Left cardiac atrium (tissue), 4 donors: ENCODE measurements at regions not wholly inside any gene's neighbourhood (a gene's known extent, or its start where the extent isn't known, plus 50 kb on each side); places are given as distances from the start of the nearest gene placed in this dataset.
"Not testable (repeated sequence)": the region's sequence is repeated elsewhere in the genome, so short reads cannot be mapped to it uniquely, and the experiment has no call there.

Experiments used
- ATAC-seq, 2 donors: fragments of 200-7000 bp; cut with Tn5 transposase; one replicate each; pipeline ENCODE4 v1.9.1; 2020; ENCODE audit warnings: mild to moderate bottlenecking in 2 of 2, moderate library complexity in 2 of 2
- DNase-seq: peaks from one replicate; pipeline ENCODE4 v3.0.0-alpha.2; 2020
- intact Hi-C, 2 donors: fragments of 100-400 bp; cut with DNase I; formaldehyde crosslinking; loops; one replicate each; pipeline versions ENCODE4 v1.14.1 to v1.15.1; 2022 to 2023
- donor health status: DM: no; HTN: yes; CAD: no.
- donor health status: DM: no; HTN: yes; CAD: no; lungs with severe emphysema.
- donor health status: DM: yes; HTN: yes; CAD: no.
- donor health status: Dilated cardiomyopathy.

DNA sequence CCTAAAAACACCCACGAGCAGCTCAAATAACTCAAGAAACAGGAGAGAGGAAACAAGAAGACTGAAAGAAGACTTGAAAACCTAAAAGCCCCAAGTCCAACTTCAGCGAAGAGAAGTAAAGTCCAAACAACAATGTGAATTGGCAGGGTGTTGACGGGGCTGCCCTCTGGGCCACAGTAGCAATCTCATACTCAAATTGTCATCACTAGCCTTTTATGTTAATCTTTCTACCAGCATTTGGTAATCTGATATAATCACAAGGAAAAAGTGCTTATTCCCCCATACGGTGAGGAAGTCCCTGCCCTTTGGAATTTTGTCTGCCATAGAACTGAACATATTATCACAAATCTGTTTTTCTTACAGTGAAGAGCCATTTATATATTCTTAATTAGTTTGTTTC, 51.5 kb upstream of the IFNE start:
- intact Hi-C loops, result no loop called here
- ATAC-seq (no peak), DNase-seq (no peak)

DNA sequence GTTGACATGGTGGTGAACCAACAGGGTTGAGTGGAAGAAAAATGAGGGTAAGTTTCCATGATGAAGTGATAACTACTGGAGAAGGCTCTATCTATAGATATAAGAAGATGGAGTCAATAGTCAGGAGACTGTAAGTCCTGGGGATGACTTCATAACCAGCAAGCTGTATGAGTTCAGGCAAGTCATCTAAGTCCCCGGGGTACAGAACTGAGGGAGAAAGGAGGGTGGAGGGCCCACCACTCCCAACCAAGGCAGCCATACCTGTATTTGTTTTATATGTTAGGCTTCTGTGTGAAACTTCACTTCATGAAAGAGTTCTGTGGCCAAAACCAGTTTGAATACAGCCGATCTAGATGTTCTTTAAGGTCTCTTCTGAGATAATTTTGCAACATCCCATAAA, 53.3 kb upstream of the IFNE start:
- intact Hi-C loops, result no loop called here
- DNase-seq (no peak), ATAC-seq (no peak)

DNA sequence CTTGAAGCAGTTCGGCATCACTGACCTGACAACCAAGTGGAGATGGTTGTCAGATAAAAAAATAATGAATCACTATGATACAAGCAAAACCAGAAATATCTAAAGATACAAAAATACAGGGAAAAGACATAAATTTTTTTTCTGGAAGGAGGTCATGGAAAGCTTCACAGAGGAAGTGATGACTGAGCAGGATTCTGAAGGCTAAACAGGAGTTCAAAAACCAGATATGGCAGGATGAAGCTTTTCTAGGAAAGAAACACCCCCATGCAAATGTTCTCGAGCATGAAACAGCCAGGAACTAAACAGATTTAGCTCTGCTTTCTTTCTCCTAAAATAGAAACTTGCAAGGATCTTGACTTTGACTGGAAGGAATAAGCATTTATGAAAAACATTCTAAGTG, 60.7 kb upstream of the IFNE start:
- no peak for DNase-seq
- intact Hi-C loops, result no loop called here
- no peak for ATAC-seq

DNA sequence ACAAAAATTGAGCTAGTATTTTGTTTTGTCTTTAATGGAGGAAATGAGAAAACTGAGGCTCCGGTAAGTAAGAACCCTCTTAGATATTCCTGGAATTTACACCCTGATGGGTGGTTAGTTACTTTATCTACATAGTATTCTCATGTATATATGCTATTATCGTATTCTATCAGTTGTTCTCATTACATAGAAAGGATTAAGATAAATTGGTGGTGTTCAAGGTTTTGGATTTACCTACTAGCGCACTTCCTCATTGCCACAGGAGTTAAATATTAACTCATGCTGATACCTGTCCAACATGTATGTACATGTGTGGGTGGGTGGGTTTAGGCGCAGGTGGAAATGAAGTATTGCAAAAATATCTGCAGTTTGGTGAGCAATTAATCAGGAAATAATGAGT, 61.1 kb upstream of the IFNE start:
- DNase-seq (no peak), ATAC-seq (no peak)
- intact Hi-C loops, result no loop called here

DNA sequence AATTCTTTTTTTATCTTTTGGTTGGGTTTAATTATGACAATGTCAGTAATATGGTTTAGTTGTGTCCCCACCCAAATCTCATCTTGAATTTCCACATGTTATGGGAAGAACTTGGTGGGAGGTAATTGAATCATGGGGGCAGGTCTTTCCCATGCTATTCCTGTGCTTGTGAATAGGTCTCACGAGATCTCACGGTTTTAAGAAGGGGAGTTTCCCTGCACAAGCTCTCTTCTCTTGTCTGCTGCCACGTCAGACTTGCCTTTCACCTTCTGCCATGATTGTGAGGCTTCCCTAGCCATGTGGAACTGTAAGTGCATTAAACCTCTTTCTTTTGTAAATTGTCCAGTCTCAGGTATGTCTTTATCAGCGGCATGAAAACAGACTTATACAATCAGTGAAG, 61.7 kb upstream of the IFNE start:
- intact Hi-C loops, result not testable (repeated sequence)

DNA sequence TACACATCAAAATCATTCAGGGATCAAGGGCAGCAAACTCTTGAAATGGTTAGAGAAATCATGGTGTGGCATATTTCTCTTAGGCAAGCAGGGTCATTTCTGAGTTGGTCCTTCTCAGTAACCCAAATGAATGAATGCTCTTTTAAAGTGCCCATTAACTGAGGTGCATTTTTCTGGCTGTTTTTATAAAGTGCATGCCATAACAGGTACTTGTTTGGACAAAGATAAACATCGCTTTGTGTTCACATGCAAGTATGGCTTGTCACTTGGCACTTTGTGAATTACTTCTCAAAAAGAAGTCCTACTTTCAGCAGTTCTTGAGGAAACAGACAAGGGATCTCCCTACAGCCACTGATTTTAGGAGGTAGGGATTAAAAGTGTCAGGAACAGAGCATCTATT, 64.8 kb upstream of the IFNE start:
- ATAC-seq (no peak), DNase-seq (no peak)
- intact Hi-C loops, result no loop called here

More for the DNA sequence above, 61.7 kb upstream of the IFNE start:
- ATAC-seq, DNase-seq: not testable (repeated sequence)

DNA sequence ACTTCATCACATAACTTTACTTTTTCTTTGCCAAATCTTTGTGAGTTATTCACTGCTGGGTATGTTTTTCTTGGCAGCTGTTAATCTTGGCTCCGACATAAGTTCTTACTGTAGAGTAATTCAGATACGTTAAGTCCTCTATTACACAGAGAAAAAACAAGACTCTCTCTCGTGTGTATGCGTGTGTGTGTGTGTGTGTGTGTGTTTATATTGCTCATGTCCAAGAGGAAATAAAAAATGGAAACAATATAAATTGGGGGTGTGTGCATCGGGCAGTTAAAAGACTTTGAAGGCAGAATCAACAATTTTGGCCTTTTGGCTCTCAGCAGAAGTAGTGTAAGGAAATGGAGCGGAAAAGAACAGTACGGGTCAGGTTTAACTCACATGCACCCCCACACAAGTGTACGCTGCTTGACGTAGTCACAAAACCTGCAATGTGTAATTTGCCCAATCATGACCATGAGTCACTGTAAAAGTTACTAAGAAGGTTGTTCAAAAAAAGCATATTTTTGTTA, 67.2 kb upstream of the IFNE start:
- DNase-seq, result peak; percentile 27
- intact Hi-C loops, result no loop called here
- peak; percentile 50 to 95 for ATAC-seq

DNA sequence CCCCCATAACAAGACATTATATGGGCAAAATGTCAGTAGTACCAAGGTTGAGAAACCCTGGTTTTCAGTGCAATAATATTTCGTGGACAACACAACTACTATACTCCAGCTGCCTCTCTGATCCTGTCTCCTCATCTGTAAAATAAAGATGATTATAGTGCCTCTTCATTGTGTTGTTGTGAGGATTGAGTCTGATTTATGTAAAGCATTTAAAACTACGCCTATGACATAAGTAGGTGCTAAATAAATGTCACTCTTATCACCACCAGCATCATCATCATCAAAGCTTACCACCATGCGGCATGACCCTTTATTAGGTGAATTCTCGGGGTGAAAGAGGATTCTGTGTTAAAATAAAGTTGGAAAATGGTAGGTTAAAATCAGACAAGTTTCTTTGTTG, 67.8 kb upstream of the IFNE start:
- DNase-seq, result no peak
- no peak for ATAC-seq
- intact Hi-C loops, result no loop called here

DNA sequence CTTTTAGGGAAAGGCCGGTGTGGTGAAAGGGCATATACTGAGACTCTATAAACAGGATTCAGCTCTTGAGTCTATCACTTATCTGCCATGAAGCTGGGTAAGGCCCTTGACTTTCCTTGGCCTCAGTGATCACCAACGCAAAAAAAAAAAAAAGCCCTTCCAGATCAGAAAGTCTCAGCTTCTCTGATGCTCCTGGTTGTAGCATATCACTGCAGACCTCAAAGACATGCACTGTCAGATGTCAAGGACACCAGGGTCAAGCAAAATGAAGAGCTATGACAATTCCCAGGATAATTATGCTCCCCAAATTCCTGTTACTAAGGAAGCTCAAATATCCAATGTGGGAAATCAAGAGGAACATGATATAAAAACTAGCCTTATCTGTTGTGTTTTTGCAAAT, 68.3 kb upstream of the IFNE start:
- no peak for ATAC-seq
- DNase-seq, result no peak
- intact Hi-C loops, result no loop called here

DNA sequence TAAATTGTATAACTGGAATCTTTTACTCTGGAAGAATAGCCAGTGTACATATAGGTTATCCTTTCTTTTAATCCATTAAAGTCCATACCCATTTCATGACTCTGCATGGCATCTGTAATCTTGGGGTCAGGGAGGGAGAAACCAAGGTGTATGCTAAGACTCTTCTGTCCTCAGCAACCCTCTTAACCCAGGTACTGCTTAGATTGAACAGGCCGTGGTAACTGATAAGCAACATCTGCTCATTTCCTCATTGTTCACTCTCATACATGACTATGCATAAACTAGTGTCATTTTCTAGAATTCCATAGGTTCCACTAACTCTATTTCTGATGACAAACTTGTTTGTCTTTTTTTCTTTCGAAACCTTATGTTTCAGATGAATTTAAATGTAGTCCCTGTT, 69.3 kb upstream of the IFNE start:
- intact Hi-C loops, result no loop called here
- DNase-seq (no peak), ATAC-seq (no peak)

DNA sequence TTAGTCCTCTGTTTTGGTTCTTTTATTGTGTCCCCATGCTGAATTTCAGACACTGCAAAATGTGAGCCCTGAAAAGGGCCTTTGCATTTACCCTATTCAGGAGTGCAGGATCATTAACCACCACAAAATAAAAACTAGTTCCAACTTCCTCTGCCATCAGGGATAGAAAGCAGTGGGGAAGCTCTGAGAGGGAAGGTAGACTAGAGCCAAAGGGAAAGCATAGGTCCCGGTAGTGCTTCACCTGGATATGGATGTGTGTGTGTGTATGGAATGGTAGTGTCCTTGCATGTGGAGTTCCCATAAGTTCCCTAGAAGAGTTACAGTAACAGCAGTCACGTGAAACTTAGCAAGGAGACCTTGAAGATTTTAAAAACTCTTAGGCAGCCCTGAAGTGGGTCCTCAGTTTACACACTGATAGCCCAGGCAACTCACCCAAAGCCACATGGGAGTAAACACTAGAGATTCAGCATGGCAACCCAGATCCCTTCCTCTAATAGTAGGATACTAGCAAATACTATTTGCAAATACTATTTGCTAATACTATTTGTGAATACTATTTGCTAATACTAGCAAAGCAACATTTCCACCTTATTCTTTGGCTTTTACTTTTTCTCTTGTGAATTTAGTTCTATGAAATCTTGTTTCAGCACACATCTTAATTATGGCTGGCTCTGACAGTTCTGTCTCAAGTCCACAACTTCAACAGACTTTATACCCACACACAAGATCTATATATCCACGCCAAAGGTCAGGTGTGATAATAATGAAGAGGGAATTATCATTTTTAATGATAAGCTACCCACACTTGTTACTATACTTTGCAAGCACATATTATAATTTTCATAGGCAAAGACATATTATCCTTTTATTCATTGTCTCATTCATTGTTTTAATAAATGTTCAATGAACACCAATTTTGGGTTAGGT, 70.4 kb upstream of the IFNE start:
- DNase-seq (no peak), ATAC-seq (no peak)
- intact Hi-C loops, result no loop called here

DNA sequence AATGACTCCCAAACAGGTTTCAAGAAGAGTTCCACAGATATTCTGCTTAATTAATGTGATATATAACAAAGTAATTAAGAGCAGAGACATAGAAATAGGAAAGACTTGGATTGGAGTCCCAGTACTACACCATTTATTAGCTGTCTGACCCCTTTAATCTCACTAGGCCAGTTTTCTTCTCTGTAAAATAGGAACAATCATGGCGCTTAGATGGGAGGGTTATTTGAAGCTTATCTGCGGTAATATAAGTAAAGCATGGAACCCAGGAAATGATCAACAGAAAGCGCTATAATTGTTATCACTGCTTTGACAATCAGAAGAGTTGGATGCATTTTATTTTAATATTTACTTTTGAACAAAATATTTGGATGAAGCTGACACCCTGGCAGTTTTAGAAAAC, 71.3 kb upstream of the IFNE start:
- ATAC-seq (no peak), DNase-seq (no peak)
- intact Hi-C loops, result no loop called here

DNA sequence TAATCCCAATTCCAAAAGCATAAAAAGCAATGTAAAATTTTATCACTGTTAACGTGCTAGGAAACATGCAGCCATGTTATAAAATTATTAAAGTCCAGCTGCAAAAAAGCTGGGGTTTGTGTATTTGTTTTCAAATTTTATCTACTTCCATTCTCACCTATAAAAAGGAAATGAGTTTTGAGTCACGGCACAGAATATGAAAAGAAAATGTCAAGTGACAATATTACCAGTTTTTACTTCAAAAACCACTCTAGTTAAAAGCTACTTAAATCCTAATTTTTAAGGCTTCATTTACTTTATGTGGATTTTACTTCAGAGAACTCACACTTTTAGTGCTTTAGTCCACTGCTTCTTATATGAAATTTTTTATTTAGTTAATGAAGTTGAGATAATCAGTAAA, 72.7 kb upstream of the IFNE start:
- ATAC-seq, result no peak
- intact Hi-C loops, result no loop called here
- no peak for DNase-seq

DNA sequence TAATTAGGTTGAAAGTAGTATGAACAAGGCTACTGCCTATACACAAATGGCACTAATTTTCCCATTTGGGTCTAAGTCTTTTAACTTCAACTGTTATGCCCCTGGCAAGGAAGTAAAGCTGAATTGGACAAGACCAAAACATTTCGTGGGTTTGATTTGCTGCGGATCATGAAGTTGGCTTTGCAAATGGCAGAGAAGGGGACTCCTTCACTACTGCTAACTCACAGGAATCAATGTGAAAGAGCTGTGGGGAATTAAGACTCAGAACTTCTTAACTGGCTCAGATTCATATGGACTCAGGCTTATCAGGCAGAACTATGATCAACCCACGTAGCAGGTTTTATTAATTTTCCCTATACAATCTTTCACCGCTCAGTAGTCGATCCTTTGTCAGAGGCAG, 73.8 kb upstream of the IFNE start:
- DNase-seq, result no peak
- intact Hi-C loops, result no loop called here
- no peak for ATAC-seq

DNA sequence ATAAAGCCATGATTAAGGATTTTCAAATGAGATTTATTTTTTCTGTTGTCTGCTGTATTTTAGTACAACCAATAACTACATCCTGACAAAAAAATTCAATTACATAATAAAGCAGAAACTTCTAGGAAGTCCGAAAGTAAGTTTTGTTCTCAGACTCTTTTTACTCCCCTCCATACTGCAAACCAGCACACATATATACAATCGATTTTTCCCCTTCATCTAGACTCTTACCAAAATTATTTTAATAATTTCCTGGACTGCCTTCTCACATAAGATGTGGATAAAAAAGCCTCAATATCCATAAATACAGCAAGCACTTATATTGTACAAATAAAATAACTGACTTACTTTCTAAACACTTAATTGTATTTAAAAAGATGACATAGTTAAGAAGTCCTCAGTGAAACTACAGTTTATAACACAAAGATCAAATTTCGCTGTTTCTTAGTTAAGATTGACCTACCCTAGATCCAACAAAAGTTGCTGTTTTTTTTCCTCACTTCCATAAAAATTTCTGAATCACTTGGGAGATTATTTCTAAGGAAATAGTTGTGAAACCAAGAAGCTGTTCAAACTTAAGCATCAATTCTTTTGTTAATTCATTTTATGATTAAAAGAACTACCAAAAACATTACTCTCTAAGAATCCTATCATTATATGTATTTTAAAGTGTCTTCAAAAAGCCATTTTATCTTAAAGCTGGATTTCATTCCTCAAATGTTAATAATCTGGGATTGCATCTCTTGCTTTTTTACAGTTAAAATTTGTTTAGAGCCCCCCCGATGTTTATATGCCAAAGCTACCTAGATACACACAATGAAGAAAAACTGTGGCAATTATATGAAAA, 74.7 kb upstream of the IFNE start:
- DNase-seq (no peak), ATAC-seq (no peak)
- intact Hi-C loops, result no loop called here

DNA sequence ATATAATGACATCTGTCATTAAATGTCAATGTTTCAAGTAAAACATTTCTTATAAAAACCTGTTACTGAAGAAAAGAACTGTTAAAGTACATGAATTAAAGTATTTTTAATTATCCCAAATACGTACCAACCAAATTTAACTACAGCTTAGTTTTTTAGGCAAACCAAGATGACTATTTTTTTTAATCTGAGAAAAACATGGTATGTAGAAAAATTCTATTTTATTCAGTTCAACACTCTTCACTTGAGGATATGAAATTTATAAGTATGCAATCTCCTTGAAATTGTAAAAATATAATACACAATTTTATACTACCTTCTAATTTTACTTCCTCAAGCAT, 75.3 kb upstream of the IFNE start:
- no peak for DNase-seq
- no peak for ATAC-seq
- intact Hi-C loops, result no loop called here

DNA sequence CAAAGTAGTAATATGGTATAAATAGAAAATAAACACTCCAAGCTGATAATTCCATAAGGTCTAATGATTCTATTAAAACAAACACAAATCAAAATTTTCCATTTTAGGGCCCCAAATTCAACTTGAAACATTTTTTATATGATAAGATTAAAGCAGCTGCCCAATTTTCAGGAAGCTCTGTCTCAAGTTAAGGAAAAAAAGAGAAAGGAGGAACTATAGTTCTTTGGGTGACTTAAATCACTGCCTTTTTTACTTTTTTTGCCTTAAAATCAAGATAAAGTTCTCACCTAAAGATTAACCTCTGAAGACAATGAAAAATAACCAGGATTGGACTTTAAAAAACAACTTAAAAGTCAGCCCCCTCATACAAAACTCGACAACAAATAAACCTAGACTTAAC, 76.0 kb upstream of the IFNE start:
- intact Hi-C loops, result no loop called here
- DNase-seq (no peak), ATAC-seq (no peak)

DNA sequence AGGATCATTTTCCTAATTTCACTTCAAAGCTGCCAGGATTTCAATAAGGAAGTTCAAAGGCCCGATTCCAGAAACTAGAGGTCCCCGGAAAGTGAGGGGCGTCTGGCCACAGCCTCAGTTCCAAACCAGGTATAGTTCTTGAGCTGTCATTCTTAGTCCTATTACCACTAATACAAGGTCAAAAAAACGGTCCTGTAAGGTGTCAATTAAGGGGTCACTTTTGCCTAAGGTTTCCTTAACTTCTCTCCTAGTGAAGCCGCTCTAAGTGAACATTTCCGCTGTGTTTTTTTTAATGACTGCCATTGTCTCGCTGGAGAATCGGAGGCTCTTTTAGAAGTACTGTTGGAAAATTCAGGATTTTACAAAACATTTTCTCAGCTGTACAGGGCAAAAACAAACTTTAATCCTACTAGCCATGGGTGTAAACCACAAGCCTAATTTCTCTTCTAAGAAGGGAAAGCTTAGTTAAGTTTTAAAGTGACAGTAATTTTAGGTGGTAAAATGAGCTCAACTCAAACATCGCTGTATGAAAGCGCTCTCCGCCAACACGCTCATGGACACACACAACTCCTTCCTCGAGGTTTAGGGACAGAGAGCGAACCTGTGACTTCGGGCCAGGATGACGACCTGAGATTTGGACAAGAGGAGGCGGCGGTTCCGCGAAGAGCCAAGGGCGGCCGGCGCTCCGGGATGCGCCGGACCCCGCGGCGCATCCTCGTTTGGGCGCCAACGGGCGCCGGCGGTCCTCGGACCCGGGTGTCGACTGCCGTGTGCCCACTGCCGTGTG, 76.7 kb upstream of the IFNE start:
- intact Hi-C loops, result no loop called here
- DNase-seq (no peak), ATAC-seq (no peak)

DNA sequence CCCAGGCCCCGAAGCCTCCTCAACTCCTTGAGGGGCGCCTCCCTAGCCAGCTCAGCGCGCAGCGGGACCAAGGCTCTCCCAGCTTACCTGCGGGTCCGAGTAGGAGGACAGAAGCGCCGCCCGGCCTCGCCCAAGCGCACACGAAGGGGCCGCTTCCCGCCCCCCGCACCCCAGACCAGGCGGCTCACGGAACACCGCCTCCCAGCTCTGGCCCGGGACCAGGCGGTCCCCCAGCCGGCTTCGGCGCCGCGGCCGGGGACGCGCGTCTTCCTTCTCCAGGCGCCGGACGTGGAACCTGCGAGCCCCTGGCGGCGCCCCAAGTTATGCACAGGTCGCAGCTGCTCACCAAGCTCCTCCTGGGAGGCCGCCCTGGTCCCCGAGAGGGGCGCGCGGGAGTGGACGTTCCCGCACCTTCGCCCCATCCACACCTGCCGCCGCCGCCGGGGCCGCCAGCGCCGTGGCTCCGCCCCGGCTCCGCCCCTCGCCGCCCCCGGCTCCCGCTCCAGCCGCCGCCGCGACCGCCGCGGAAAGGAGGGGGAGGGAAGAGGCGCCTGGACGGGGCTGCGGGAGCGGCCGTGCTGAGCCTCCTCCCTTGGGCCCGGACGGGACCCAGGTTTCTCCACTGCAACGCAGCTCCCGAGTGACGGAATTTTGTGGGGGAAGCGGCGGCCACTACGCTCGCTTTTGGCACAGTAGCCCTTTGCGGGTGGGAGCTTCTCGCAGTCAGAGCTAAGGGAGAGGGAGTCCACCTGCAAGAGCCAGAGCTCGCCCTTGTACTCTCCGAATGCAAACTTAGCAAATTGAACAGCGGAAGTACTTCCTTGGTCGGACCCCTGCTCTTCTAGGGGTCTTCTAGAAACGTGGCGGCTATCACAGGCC, 77.5 kb upstream of the IFNE start:
- peak; percentile 67 to 95 for ATAC-seq
- intact Hi-C loops, result no loop called here

More for the DNA sequence above, 77.5 kb upstream of the IFNE start:
- peak; percentile 24 for DNase-seq
